ENCODE measurements at regions not wholly inside any gene's neighbourhood (a gene's known extent, or its start where the extent isn't known, plus 50 kb on each side); places are given as distances from the start of the nearest gene placed in this dataset.

- H3K36me3 ChIP-seq (replicated peaks; ENCODE audit: insufficient read depth, low read depth) = no peaks in the 10 kb centered on the region
- WGBS (ENCODE audit: low lambda C conversion rate, missing lambda C conversion rate) = 29% methylated on average over 6 of the region's 6 CpGs
- no peak overlapping the region for H3K4me2 ChIP-seq
- H3K4me1 ChIP-seq (ENCODE audit: insufficient read depth) = no peaks in the 10 kb centered on the region
- no peak for TF ChIP-seq EZH2phosphoT487 (IDR thresholded peaks at IDR 0.05; ENCODE audit: low read depth, severe bottlenecking, unreplicated experiment)
- TF ChIP-seq, protein P1, sequence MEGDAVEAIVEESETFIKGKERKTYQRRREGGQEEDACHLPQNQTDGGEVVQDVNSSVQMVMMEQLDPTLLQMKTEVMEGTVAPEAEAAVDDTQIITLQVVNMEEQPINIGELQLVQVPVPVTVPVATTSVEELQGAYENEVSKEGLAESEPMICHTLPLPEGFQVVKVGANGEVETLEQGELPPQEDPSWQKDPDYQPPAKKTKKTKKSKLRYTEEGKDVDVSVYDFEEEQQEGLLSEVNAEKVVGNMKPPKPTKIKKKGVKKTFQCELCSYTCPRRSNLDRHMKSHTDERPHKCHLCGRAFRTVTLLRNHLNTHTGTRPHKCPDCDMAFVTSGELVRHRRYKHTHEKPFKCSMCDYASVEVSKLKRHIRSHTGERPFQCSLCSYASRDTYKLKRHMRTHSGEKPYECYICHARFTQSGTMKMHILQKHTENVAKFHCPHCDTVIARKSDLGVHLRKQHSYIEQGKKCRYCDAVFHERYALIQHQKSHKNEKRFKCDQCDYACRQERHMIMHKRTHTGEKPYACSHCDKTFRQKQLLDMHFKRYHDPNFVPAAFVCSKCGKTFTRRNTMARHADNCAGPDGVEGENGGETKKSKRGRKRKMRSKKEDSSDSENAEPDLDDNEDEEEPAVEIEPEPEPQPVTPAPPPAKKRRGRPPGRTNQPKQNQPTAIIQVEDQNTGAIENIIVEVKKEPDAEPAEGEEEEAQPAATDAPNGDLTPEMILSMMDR (IDR thresholded peaks at IDR 0.05; ENCODE audit: poor library complexity) = no peak
- TF ChIP-seq EZH2 (IDR thresholded peaks at IDR 0.05; ENCODE audit: borderline replicate concordance) = no peak
- H2AFZ ChIP-seq = no peak overlapping the region
- DNase-seq (ENCODE audit: low spot score) = no peak
- no peaks in the 10 kb centered on the region for H3K9me2 ChIP-seq (replicated peaks; ENCODE audit: insufficient read depth)
- H3K9me3 ChIP-seq (ENCODE audit: low read depth) = no peaks in the 10 kb centered on the region
- no peak overlapping the region for H3K27ac ChIP-seq
- no peak overlapping the region for H3K4me3 ChIP-seq
- no peaks in the 10 kb centered on the region for H3K27me3 ChIP-seq
- H4K20me1 ChIP-seq (ENCODE audit: insufficient read depth, poor library complexity, severe bottlenecking) = no peaks in the 10 kb centered on the region
- no peaks in the 10 kb centered on the region for H3K79me2 ChIP-seq
These were observed 559.9 kb upstream of the CDH8 start for GRCh38 chr16:62596125-62596524.

DNA sequence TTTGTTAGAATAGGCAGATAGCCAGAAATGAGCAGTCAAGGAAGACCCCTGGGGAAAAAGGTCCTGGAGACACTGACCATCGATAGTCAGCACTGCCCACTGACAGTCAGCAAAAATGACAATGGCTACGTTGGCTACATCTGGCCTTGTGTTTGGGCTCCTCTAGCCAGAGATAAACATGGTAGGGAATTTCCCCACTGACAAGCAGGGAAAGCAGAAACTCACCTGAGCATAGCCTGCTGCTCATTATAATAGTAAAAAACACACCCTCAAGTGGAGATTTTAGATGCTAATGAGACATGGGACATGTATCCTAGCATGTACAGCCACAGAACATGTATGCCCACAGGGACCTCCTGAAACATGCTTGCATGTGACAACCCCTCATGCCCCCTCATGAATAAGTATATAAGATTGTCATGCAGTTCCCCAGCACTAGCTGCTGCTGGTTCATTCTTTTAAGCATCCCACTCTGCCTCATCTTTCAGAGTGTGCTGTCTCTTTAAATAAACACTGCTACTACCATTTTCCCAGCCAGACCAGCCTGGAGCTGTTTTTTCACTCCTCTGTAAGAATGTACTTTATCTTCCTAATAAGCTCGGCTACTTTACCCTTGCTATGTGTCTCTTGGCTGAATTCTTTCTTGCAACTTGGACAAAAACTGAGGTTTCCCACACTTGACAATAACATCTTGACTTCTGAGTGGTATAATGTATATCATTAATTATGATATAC lies 550.1 kb upstream of the CDH8 start:
- H3K36me3 ChIP-seq (replicated peaks; ENCODE audit: insufficient read depth, low read depth) = no peaks in the 10 kb centered on the region
- no peak overlapping the region for H3K4me2 ChIP-seq
- no peak overlapping the region for H3K4me3 ChIP-seq
- no peaks in the 10 kb centered on the region for H3K9me2 ChIP-seq (replicated peaks; ENCODE audit: insufficient read depth)
- H3K27ac ChIP-seq = no peak overlapping the region
- no peaks in the 10 kb centered on the region for H3K79me2 ChIP-seq
- TF ChIP-seq EZH2 (IDR thresholded peaks at IDR 0.05; ENCODE audit: borderline replicate concordance) = no peak
- no peak for TF ChIP-seq EZH2phosphoT487 (IDR thresholded peaks at IDR 0.05; ENCODE audit: low read depth, severe bottlenecking, unreplicated experiment)
- TF ChIP-seq, protein P1 (IDR thresholded peaks at IDR 0.05; ENCODE audit: poor library complexity) = no peak
- H4K20me1 ChIP-seq (ENCODE audit: insufficient read depth, poor library complexity, severe bottlenecking) = no peaks in the 10 kb centered on the region
- no peak for DNase-seq (ENCODE audit: low spot score)
- no peak overlapping the region for H2AFZ ChIP-seq
- 81% methylated on average over 3 of the region's 3 CpGs for WGBS (ENCODE audit: low lambda C conversion rate, missing lambda C conversion rate)
- no peaks in the 10 kb centered on the region for H3K27me3 ChIP-seq
- H3K4me1 ChIP-seq (ENCODE audit: insufficient read depth) = no peaks in the 10 kb centered on the region
- no peaks in the 10 kb centered on the region for H3K9me3 ChIP-seq (ENCODE audit: low read depth)

DNA sequence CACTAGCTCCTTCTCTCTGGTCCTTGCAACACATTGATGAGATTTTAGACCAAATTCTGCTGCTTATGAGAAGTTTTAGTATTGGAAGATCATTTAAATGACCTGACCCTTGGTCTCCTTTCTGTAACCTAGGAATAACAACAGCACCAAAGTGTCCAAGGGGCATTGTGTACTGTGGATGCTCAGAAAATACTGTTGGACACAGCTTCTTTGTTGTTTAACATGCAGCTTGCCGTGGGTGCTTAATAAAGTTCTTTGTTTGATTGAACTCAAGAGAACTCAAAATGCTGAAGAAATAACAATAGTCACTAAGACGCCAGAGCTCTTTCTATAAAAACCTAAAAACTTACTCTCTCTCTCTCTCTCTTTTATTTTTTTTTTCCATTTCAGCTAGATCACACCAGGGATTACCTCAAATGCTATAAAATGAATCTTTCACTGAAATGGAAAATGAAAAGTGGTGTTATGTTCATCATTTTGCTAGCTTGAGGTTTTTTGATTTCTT lies 548.9 kb upstream of the CDH8 start:
- H3K9me2 ChIP-seq (replicated peaks; ENCODE audit: insufficient read depth) = no peaks in the 10 kb centered on the region
- no peaks in the 10 kb centered on the region for H3K4me1 ChIP-seq (ENCODE audit: insufficient read depth)
- WGBS (ENCODE audit: low lambda C conversion rate, missing lambda C conversion rate) = 72% methylated on average over 2 of the region's 2 CpGs

More for the DNA sequence above, 548.9 kb upstream of the CDH8 start:
- DNase-seq (ENCODE audit: low spot score) = no peak
- no peak for TF ChIP-seq EZH2 (IDR thresholded peaks at IDR 0.05; ENCODE audit: borderline replicate concordance)
- TF ChIP-seq, protein P1 (IDR thresholded peaks at IDR 0.05; ENCODE audit: poor library complexity) = no peak
- TF ChIP-seq EZH2phosphoT487 (IDR thresholded peaks at IDR 0.05; ENCODE audit: low read depth, severe bottlenecking, unreplicated experiment) = no peak
- no peaks in the 10 kb centered on the region for H3K79me2 ChIP-seq
- no peaks in the 10 kb centered on the region for H3K36me3 ChIP-seq (replicated peaks; ENCODE audit: insufficient read depth, low read depth)
- no peak overlapping the region for H3K27ac ChIP-seq
- no peak overlapping the region for H3K4me3 ChIP-seq
- no peaks in the 10 kb centered on the region for H4K20me1 ChIP-seq (ENCODE audit: insufficient read depth, poor library complexity, severe bottlenecking)
- H3K4me2 ChIP-seq = no peak overlapping the region
- no peak overlapping the region for H2AFZ ChIP-seq
- no peaks in the 10 kb centered on the region for H3K9me3 ChIP-seq (ENCODE audit: low read depth)
- H3K27me3 ChIP-seq = no peaks in the 10 kb centered on the region
